ENCODE measurements at regions not wholly inside any gene's neighbourhood (a gene's known extent, or its start where the extent isn't known, plus 50 kb on each side); places are given as distances from the start of the nearest gene placed in this dataset.

DNA sequence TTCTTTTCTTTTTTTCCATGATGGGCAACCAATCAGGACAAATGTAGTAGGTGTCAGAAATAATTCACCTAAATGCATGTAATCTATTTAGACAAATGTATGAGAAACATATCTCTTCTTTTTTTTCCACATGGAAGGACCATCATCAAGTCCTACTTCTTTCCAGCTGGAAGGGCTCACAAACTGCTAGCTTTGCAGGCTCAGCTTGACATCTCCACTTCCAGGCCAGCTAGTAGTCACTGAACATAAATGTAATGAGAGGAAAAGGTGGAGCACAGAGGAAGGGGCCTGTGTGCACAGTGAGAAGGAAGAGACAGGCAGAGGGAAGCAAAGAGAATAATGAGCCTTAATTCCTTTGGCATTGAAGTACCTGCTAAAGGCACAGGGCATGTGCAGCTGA, 504.9 kb downstream of the MCTP2 start:
- TF ChIP-seq, protein P1, sequence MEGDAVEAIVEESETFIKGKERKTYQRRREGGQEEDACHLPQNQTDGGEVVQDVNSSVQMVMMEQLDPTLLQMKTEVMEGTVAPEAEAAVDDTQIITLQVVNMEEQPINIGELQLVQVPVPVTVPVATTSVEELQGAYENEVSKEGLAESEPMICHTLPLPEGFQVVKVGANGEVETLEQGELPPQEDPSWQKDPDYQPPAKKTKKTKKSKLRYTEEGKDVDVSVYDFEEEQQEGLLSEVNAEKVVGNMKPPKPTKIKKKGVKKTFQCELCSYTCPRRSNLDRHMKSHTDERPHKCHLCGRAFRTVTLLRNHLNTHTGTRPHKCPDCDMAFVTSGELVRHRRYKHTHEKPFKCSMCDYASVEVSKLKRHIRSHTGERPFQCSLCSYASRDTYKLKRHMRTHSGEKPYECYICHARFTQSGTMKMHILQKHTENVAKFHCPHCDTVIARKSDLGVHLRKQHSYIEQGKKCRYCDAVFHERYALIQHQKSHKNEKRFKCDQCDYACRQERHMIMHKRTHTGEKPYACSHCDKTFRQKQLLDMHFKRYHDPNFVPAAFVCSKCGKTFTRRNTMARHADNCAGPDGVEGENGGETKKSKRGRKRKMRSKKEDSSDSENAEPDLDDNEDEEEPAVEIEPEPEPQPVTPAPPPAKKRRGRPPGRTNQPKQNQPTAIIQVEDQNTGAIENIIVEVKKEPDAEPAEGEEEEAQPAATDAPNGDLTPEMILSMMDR (IDR thresholded peaks at IDR 0.05), result no peak
- no peak for TF ChIP-seq ZFX (IDR thresholded peaks at IDR 0.05; ENCODE audit: borderline replicate concordance)

Data from 22Rv1 (cell line).